H9 (cell line): ENCODE measurements at regions not wholly inside any gene's neighbourhood (a gene's known extent, or its start where the extent isn't known, plus 50 kb on each side); places are given as distances from the start of the nearest gene placed in this dataset.

ENCODE experiments used
- DNase-seq: peaks from one replicate; pipeline ENCODE4 v3.0.0-alpha.2; 2017
- H2AFZ ChIP-seq: one replicate; pipeline ENCODE4 v1.6.1; 2013; ENCODE audit warnings: mild to moderate bottlenecking, low read length, control low read depth, moderate library complexity
- H2AK5ac ChIP-seq: 2 replicates; pipeline ENCODE4 v1.6.1; 2013; ENCODE audit warnings: low read length, control low read depth, mixed read lengths; ENCODE audit not compliant: insufficient read length
- H2BK120ac ChIP-seq: one replicate; pipeline ENCODE4 v1.6.1; 2013; ENCODE audit warnings: low read depth, mild to moderate bottlenecking, low read length, control low read depth, inconsistent platforms; ENCODE audit not compliant: poor library complexity, severe bottlenecking
- H2BK12ac ChIP-seq: 2 replicates; pipeline ENCODE4 v1.6.1; 2013; ENCODE audit warnings: low read length, control low read depth, mixed read lengths, low read depth; ENCODE audit not compliant: insufficient read length
- H2BK15ac ChIP-seq: 2 replicates; pipeline ENCODE4 v1.6.1; 2013; ENCODE audit warnings: low read depth, low read length, control low read depth
- H2BK20ac ChIP-seq: one replicate; pipeline ENCODE4 v1.6.1; 2013; ENCODE audit warnings: low read depth, mild to moderate bottlenecking, low read length, control low read depth, inconsistent platforms; ENCODE audit not compliant: poor library complexity, severe bottlenecking
- H2BK5ac ChIP-seq: 2 replicates; pipeline ENCODE4 v1.6.1; 2013; ENCODE audit warnings: low read length, control low read depth, mixed read lengths; ENCODE audit not compliant: insufficient read length
- H3K14ac ChIP-seq: 2 replicates; pipeline ENCODE4 v1.6.1; 2013; ENCODE audit warnings: low read length, control low read depth; ENCODE audit not compliant: insufficient read depth
- H3K18ac ChIP-seq: 2 replicates; pipeline ENCODE4 v1.6.1; 2013; ENCODE audit warnings: low read depth, mild to moderate bottlenecking, mixed read lengths, low read length, control low read depth; ENCODE audit not compliant: insufficient read length
- H3K23ac ChIP-seq: 2 replicates; pipeline ENCODE4 v1.6.1; 2013; ENCODE audit warnings: low read length, control low read depth, mixed read lengths, low read depth; ENCODE audit not compliant: insufficient read length
- H3K23me2 ChIP-seq: 2 replicates; pipeline ENCODE4 v1.6.1; 2013; ENCODE audit warnings: low read depth, mild to moderate bottlenecking, mixed read lengths, low read length, control low read depth; ENCODE audit not compliant: insufficient read length, poor library complexity, severe bottlenecking
- H3K27ac ChIP-seq: 2 replicates; pipeline ENCODE4 v1.5.1; 2013; ENCODE audit warnings: low read length, control low read depth, mixed read lengths, low read depth; ENCODE audit not compliant: insufficient read length
- H3K27me3 ChIP-seq: 2 replicates; pipeline ENCODE4 v1.6.1; 2013; ENCODE audit warnings: low read length, control low read depth, inconsistent platforms; ENCODE audit not compliant: insufficient read depth
- H3K4ac ChIP-seq: 2 replicates; pipeline ENCODE4 v1.6.1; 2013; ENCODE audit warnings: low read depth, mild to moderate bottlenecking, control low read depth, inconsistent platforms, low read length, moderate library complexity
- H3K4me1 ChIP-seq: 2 replicates; pipeline ENCODE4 v1.6.1; 2013; ENCODE audit warnings: low read length, control low read depth, inconsistent platforms; ENCODE audit not compliant: insufficient read depth
- H3K4me2 ChIP-seq: 2 replicates; pipeline ENCODE4 v1.6.1; 2013; ENCODE audit warnings: low read length, control low read depth, mixed read lengths; ENCODE audit not compliant: insufficient read length, insufficient read depth
- H3K56ac ChIP-seq: 2 replicates; pipeline ENCODE4 v1.6.1; 2013; ENCODE audit warnings: low read depth, mild to moderate bottlenecking, mixed read lengths, low read length, control low read depth; ENCODE audit not compliant: insufficient read length
- H3K79me1 ChIP-seq: 2 replicates; pipeline ENCODE4 v1.6.1; 2013; ENCODE audit warnings: low read depth, mild to moderate bottlenecking, moderate library complexity, low read length, control low read depth, inconsistent platforms; ENCODE audit not compliant: insufficient read depth, poor library complexity, severe bottlenecking
- H3K79me2 ChIP-seq: 2 replicates; pipeline ENCODE4 v1.6.1; 2013; ENCODE audit warnings: low read length, control low read depth, inconsistent platforms; ENCODE audit not compliant: insufficient read depth
- H3K9ac ChIP-seq: 2 replicates; pipeline ENCODE4 v1.6.1; 2013; ENCODE audit warnings: low read length, control low read depth, mixed read lengths; ENCODE audit not compliant: insufficient read length; ENCODE audit errors: extremely low read depth
- H3K9me3 ChIP-seq: one replicate; pipeline ENCODE4 v1.6.1; 2013; ENCODE audit warnings: low read depth, low read length, inconsistent platforms; ENCODE audit not compliant: control insufficient read depth
- H3T11ph ChIP-seq: one replicate; pipeline ENCODE4 v1.6.1; 2013; ENCODE audit warnings: mild to moderate bottlenecking, low read length, control low read depth, inconsistent platforms
- H4K20me1 ChIP-seq: one replicate; pipeline ENCODE4 v1.6.1; 2013; ENCODE audit not compliant: control insufficient read depth, insufficient read length, insufficient read depth
- H4K5ac ChIP-seq: 2 replicates; pipeline ENCODE4 v1.6.1; 2013; ENCODE audit warnings: low read depth, mild to moderate bottlenecking, mixed read lengths, low read length, control low read depth; ENCODE audit not compliant: insufficient read length
- H4K8ac ChIP-seq: replicated peaks from 2 replicates; pipeline ENCODE4 v1.6.1; 2013; ENCODE audit warnings: low read length, control low read depth, mixed read lengths, low read depth; ENCODE audit not compliant: insufficient read length
- H4K91ac ChIP-seq: 2 replicates; pipeline ENCODE4 v1.6.1; 2013; ENCODE audit warnings: low read depth, mild to moderate bottlenecking, moderate library complexity, mixed read lengths, low read length, control low read depth; ENCODE audit not compliant: insufficient read length
- H3K27ac Mint-ChIP-seq, 3 experiments: 2 replicates in 2 of 3; 3 replicates in 1 of 3; pipeline ENCODE4 v1.8.0; 2020 to 2021; ENCODE audit warnings: mixed read lengths in 3 of 3, mild to moderate bottlenecking in 1 of 3, moderate library complexity in 1 of 3
- H3K27me3 Mint-ChIP-seq: 2 replicates; pipeline ENCODE4 v1.8.0; 2021; ENCODE audit warnings: low read depth, mild to moderate bottlenecking, moderate library complexity, mixed read lengths
- H3K36me3 Mint-ChIP-seq, 3 experiments: 2 replicates in 2 of 3; 3 replicates in 1 of 3; pipeline ENCODE4 v1.8.0; 2020 to 2021; ENCODE audit warnings: low read depth in 3 of 3, mixed read lengths in 3 of 3; ENCODE audit not compliant: insufficient read depth in 1 of 3
- H3K4me1 Mint-ChIP-seq, 2 experiments: 2 replicates each; pipeline ENCODE4 v1.8.0; 2020; ENCODE audit warnings: mixed read lengths in 2 of 2
- H3K4me3 Mint-ChIP-seq, 2 experiments: 2 replicates in 1 of 2; 3 replicates in 1 of 2; pipeline ENCODE4 v1.8.0; 2020 to 2021; ENCODE audit warnings: mild to moderate bottlenecking in 2 of 2, mixed read lengths in 2 of 2, moderate library complexity in 1 of 2
- H3K9me3 Mint-ChIP-seq, 2 experiments: 2 replicates in 1 of 2; 3 replicates in 1 of 2; pipeline ENCODE4 v1.8.0; 2020; ENCODE audit warnings: mild to moderate bottlenecking in 2 of 2, mixed read lengths in 2 of 2, moderate library complexity in 1 of 2
- WGBS: extraction: QIAGEN DNeasy Blood & Tissue Kit; methylation state at CpG from one replicate; pipeline ENCODE4 v1.1.7; 2013; ENCODE audit warnings: missing lambda C conversion rate, low lambda C conversion rate, mixed read lengths; ENCODE audit not compliant: insufficient read length; ENCODE audit errors: extremely low coverage; 5-methylcytosine and 5-hydroxymethylcytosine counted together
- TF ChIP-seq, protein P1 (sequence below): fragments of 200-600 bp; sonication (generic); conservative IDR thresholded peaks from 3 replicates; pipeline ENCODE4 v1.8.0; 2021; ENCODE audit warnings: antibody characterized with exemption, mild to moderate bottlenecking

DNA sequence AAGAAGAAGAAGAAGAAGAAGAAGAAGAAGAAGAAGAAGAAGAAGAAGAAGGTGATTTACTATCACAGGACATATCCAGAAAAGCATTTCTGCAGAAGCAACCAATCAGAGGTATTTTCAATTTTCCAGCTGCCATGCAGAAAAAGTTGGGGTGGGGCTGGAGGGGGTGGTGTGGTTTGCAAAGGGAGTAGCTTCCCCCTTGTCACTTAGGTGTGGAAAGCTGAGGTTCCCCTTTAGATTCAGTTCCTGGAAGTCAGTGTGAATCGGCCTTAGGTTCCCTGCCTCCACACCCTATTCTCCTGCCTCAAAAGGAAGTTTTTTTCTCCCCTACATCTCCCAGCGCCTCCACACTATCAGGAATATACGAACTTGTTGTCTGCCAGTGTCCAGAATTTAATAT, 276.7 kb upstream of the ARRDC4 start:
- H3K23ac ChIP-seq = no peak overlapping the region
- no peaks in the 10 kb centered on the region for H3K36me3 Mint-ChIP-seq
- H3K14ac ChIP-seq = no peak overlapping the region
- H2BK15ac ChIP-seq = no peak overlapping the region
- no peaks in the 10 kb centered on the region for H3K9me3 Mint-ChIP-seq
- no peaks in the 10 kb centered on the region for H4K20me1 ChIP-seq
- DNase-seq = no peak
- no peak overlapping the region for H4K91ac ChIP-seq
- H2AFZ ChIP-seq = no peak overlapping the region
- H3T11ph ChIP-seq = no peak overlapping the region
- TF ChIP-seq, protein P1, sequence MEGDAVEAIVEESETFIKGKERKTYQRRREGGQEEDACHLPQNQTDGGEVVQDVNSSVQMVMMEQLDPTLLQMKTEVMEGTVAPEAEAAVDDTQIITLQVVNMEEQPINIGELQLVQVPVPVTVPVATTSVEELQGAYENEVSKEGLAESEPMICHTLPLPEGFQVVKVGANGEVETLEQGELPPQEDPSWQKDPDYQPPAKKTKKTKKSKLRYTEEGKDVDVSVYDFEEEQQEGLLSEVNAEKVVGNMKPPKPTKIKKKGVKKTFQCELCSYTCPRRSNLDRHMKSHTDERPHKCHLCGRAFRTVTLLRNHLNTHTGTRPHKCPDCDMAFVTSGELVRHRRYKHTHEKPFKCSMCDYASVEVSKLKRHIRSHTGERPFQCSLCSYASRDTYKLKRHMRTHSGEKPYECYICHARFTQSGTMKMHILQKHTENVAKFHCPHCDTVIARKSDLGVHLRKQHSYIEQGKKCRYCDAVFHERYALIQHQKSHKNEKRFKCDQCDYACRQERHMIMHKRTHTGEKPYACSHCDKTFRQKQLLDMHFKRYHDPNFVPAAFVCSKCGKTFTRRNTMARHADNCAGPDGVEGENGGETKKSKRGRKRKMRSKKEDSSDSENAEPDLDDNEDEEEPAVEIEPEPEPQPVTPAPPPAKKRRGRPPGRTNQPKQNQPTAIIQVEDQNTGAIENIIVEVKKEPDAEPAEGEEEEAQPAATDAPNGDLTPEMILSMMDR = no peak
- H2BK12ac ChIP-seq = no peak overlapping the region
- no peak overlapping the region for H2AK5ac ChIP-seq
- no peaks in the 10 kb centered on the region for H3K4me1 Mint-ChIP-seq
- H3K56ac ChIP-seq = no peak overlapping the region
- H4K5ac ChIP-seq = no peak overlapping the region
- no peak overlapping the region for H4K8ac ChIP-seq
- H3K79me1 ChIP-seq = no peaks in the 10 kb centered on the region
- H3K18ac ChIP-seq = no peak overlapping the region
- no peaks in the 10 kb centered on the region for H3K4me1 ChIP-seq
- no peak overlapping the region for H3K27ac Mint-ChIP-seq
- no peak overlapping the region for H3K27ac ChIP-seq
- no peak overlapping the region for H2BK20ac ChIP-seq
- no peak overlapping the region for H3K9ac ChIP-seq
- H3K4me3 Mint-ChIP-seq = no peak overlapping the region
- H3K79me2 ChIP-seq = no peaks in the 10 kb centered on the region
- no peaks in the 10 kb centered on the region for H3K23me2 ChIP-seq
- H3K4me2 ChIP-seq = no peak overlapping the region
- H3K4ac ChIP-seq = no peak overlapping the region
- no peak overlapping the region for H2BK5ac ChIP-seq
- H3K27me3 Mint-ChIP-seq = no peaks in the 10 kb centered on the region
- no CpG with 5 or more reads among the region's 3 CpGs for WGBS
- H3K9me3 ChIP-seq = no peaks in the 10 kb centered on the region
- H3K27me3 ChIP-seq = no peaks in the 10 kb centered on the region
- no peak overlapping the region for H2BK120ac ChIP-seq
